GM12874 (cell line): ENCODE measurements at regions not wholly inside any gene's neighbourhood (a gene's known extent, or its start where the extent isn't known, plus 50 kb on each side); places are given as distances from the start of the nearest gene placed in this dataset.

ENCODE experiments used
- TF ChIP-seq, protein P1 (sequence below): IDR thresholded peaks from 2 replicates; pipeline ENCODE4 v1.5.1; 2011; ENCODE audit warnings: low read depth, mild to moderate bottlenecking, control low read depth, low read length, moderate library complexity; ENCODE audit not compliant: insufficient read depth

DNA sequence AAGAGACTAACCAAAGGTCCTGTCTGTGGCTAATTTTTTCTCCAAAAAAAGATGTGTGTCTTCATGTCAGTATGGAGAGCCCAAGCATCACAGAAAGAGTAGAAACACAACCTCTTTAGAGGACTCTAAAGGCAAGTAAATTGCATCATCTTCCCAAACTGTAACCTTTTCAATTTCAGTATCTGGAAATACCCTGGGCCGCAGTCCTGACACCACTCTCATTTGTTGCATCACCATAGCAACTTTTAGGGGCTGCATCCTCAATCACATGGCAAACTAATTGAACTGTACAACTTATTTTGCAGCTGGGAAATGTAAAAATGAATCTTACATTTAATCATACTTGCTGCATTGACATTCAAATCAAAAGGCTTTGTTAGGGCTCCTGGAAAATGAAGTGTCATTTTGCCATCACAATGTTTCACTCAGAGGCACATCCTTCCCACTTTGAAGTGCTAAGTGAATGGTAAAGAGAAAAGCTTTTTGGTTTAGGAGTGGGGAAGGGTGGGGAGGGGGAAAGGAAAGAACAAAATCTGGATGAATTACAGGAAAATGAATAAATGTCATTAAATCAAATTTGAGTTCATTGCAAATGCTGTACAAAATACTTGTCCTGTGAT lies 60.6 kb upstream of the GRIA1 start:
- TF ChIP-seq, protein P1, sequence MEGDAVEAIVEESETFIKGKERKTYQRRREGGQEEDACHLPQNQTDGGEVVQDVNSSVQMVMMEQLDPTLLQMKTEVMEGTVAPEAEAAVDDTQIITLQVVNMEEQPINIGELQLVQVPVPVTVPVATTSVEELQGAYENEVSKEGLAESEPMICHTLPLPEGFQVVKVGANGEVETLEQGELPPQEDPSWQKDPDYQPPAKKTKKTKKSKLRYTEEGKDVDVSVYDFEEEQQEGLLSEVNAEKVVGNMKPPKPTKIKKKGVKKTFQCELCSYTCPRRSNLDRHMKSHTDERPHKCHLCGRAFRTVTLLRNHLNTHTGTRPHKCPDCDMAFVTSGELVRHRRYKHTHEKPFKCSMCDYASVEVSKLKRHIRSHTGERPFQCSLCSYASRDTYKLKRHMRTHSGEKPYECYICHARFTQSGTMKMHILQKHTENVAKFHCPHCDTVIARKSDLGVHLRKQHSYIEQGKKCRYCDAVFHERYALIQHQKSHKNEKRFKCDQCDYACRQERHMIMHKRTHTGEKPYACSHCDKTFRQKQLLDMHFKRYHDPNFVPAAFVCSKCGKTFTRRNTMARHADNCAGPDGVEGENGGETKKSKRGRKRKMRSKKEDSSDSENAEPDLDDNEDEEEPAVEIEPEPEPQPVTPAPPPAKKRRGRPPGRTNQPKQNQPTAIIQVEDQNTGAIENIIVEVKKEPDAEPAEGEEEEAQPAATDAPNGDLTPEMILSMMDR = no peak

DNA sequence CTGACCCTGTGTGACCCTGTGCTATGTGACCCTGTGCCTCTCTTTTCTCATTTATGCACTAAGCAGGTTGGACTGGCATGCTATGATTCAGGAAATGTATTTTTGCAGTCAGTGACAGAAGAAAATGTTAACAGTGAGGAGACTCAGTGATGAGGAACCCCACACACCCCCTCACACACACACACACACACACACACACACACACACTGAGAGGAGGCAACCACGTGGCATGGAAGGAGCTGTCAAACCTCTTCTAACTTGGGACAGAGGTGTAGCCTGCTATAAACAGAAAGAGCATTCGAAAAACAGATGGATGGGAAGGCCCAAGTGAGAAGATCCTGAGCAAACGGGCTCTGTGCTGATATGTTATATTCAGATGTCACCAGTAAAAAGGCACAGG lies 57.9 kb upstream of the GRIA1 start:
- TF ChIP-seq, protein P1 = no peak

DNA sequence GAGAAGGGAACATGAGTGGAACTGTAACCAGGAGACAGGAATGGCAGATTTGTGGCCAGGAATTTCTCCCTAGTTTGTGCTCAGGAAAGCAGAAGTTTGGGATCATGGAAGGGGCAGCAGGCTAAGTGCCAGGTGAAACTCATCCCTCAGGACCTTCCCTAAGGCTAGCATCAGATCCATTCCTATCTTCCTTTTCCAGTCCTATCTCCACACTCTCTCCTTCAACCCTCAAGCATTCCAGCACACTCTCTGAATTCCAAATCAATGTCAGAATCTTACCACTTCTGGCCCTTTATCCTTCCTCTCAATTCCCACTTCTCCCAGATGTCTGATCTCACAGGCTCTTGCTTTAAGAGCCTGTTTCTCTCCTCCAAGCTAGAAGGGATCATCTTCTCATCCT lies 53.2 kb upstream of the GRIA1 start:
- TF ChIP-seq, protein P1 = no peak

DNA sequence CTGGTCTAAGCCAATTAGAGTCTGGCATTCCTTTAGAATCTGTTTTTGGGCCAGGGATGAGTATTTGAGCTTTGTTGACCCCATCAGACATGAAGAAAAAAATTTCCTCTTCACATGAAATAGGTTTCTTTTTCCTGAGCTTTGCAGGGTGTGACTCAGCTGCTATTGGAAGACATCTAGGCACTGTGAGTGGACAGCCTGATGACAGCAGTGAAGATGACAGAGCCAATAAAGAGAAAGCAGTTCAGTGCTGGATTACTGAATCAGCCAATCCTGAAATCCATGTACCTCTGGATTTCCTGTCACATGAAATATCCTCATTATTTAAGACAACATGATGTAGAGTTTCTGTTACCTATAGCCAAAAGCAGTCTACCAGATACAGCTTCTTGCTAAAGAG lies 51.3 kb upstream of the GRIA1 start:
- TF ChIP-seq, protein P1 = no peak
